H1 (cell line): ENCODE measurements at regions not wholly inside any gene's neighbourhood (a gene's known extent, or its start where the extent isn't known, plus 50 kb on each side); places are given as distances from the start of the nearest gene placed in this dataset.

Experiments
- GTF2F1 ChIP-seq: IDR thresholded peaks from 2 replicates; pipeline ENCODE4 v1.6.1; 2012; ENCODE audit warnings: low read depth, low read length, improper control_type of control experiment, borderline replicate concordance

- no peak for TF ChIP-seq GTF2F1
Measured at GRCh38 chrX:10051866-10052480, 84.8 kb downstream of the CLDN34 start (continued).
